Smooth muscle cell (in vitro differentiated cells): ENCODE measurements at regions not wholly inside any gene's neighbourhood (a gene's known extent, or its start where the extent isn't known, plus 50 kb on each side); places are given as distances from the start of the nearest gene placed in this dataset.

Experiments used
- DNase-seq: peaks from one replicate; lab custom pipeline; 2025; ENCODE audit not compliant: unreplicated experiment; lab: John Stamatoyannopoulos, UW
- H2AFZ ChIP-seq: fragments of 200-600 bp; sonication (generic); 2 replicates; pipeline ENCODE4 v1.6.0; 2016; ENCODE audit warnings: antibody characterized with exemption, low read depth, mild to moderate bottlenecking
- H3F3A ChIP-seq: fragments of 200-600 bp; sonication (generic); 2 replicates; pipeline ENCODE4 v1.6.0; 2017; ENCODE audit warnings: antibody characterized with exemption, low read depth
- H3K27ac ChIP-seq: fragments of 200-600 bp; sonication (generic); 2 replicates; pipeline ENCODE4 v1.5.1; 2016; ENCODE audit warnings: low read depth, mild to moderate bottlenecking
- H3K27me3 ChIP-seq: fragments of 200-600 bp; sonication (generic); 2 replicates; pipeline ENCODE4 v1.6.1; 2016; ENCODE audit warnings: low read depth, mild to moderate bottlenecking
- H3K36me3 ChIP-seq: fragments of 200-600 bp; sonication (generic); 2 replicates; pipeline ENCODE4 v1.5.1; 2016; ENCODE audit warnings: low read depth
- H3K4me1 ChIP-seq: fragments of 200-600 bp; sonication (generic); 2 replicates; pipeline ENCODE4 v1.5.1; 2016; ENCODE audit warnings: low read depth
- H3K4me2 ChIP-seq: fragments of 200-600 bp; sonication (generic); 2 replicates; pipeline ENCODE4 v1.6.0; 2016; ENCODE audit warnings: mild to moderate bottlenecking
- H3K4me3 ChIP-seq: fragments of 200-600 bp; sonication (generic); 2 replicates; pipeline ENCODE4 v1.5.1; 2016; ENCODE audit warnings: mild to moderate bottlenecking
- H3K79me2 ChIP-seq: fragments of 200-600 bp; sonication (generic); 2 replicates; pipeline ENCODE4 v1.6.0; 2016; ENCODE audit warnings: low read depth, mild to moderate bottlenecking
- H3K9ac ChIP-seq: fragments of 200-600 bp; sonication (generic); 2 replicates; pipeline ENCODE4 v1.6.0; 2016; ENCODE audit warnings: low read depth
- H3K9me3 ChIP-seq: fragments of 200-600 bp; sonication (generic); replicated peaks from 2 replicates; pipeline ENCODE4 v1.5.1; 2016; ENCODE audit warnings: low read depth
- H4K20me1 ChIP-seq: fragments of 200-600 bp; sonication (generic); 2 replicates; pipeline ENCODE4 v1.6.0; 2016; ENCODE audit warnings: low read depth
- WGBS: methylation state at CpG from one replicate; pipeline ENCODE4 v1.1.7; 2016; ENCODE audit warnings: low lambda C conversion rate; 5-methylcytosine and 5-hydroxymethylcytosine counted together
- TF ChIP-seq, protein P1 (sequence below): fragments of 200-600 bp; sonication (generic); IDR thresholded peaks from 2 replicates; pipeline ENCODE4 v1.5.1; 2017; ENCODE audit warnings: borderline replicate concordance, mild to moderate bottlenecking, antibody characterized with exemption; ENCODE audit not compliant: insufficient read depth, poor library complexity, severe bottlenecking

DNA sequence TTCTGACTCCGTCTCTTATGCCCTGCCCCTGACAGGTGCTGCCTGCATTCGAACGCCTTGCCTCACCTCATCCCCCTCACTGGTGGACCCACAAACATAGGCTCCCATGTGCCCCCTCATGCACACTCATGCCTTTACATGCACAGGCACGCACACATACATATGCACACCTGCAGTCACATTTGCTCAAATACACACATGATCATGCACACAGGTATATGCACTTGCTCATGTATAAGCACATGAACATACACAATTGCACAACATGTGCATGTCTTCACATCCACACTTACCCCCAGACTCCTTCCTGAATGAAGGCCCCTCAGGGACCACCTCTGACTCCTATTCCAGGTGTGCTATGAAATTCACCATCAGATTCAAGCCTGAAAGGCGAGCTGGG, 506.9 kb downstream of the PTPRU start:
- no peaks in the 10 kb centered on the region for H3K79me2 ChIP-seq
- TF ChIP-seq, protein P1, sequence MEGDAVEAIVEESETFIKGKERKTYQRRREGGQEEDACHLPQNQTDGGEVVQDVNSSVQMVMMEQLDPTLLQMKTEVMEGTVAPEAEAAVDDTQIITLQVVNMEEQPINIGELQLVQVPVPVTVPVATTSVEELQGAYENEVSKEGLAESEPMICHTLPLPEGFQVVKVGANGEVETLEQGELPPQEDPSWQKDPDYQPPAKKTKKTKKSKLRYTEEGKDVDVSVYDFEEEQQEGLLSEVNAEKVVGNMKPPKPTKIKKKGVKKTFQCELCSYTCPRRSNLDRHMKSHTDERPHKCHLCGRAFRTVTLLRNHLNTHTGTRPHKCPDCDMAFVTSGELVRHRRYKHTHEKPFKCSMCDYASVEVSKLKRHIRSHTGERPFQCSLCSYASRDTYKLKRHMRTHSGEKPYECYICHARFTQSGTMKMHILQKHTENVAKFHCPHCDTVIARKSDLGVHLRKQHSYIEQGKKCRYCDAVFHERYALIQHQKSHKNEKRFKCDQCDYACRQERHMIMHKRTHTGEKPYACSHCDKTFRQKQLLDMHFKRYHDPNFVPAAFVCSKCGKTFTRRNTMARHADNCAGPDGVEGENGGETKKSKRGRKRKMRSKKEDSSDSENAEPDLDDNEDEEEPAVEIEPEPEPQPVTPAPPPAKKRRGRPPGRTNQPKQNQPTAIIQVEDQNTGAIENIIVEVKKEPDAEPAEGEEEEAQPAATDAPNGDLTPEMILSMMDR = no peak

DNA sequence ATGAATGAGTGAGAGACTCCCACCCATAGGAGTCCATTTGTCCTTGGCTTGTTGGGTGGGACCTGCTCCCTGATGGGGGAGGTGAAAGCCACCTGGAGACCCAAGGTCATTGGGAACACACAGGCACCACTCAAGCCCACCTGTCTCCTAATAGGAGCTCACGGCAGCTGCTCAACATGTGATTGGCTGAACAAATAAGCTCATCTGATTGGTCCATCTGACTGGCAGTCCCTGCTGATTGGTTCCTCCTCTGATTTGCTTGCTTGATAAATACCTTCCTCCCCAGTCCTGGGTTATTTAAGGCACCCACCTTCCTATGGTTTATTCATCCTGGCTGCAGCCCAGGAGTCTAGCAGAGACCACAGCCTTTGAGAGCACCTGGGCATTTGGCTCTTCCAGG, 502.9 kb downstream of the PTPRU start:
- Histone ChIP-seq H3K4me2 (no peak overlapping the region), H3K9ac (no peak overlapping the region), H3K4me3 (no peak overlapping the region), H3F3A (no peaks in the 10 kb centered on the region), H3K27me3 (peaks cover 29% of the 10 kb centered on the region), H4K20me1 (no peaks in the 10 kb centered on the region), H3K9me3 (no peaks in the 10 kb centered on the region), H3K27ac (no peak overlapping the region), H3K36me3 (no peaks in the 10 kb centered on the region), H3K4me1 (no peaks in the 10 kb centered on the region), H2AFZ (no peak overlapping the region), H3K79me2 (no peaks in the 10 kb centered on the region)
- WGBS = 88% methylated on average over 1 of the region's 1 CpG
- no peak for DNase-seq
- TF ChIP-seq, protein P1 = no peak

More for the DNA sequence above, 506.9 kb downstream of the PTPRU start:
- H3K27me3 ChIP-seq = peaks cover 46% of the 10 kb centered on the region
- no peak overlapping the region for H3K4me2 ChIP-seq
- no peaks in the 10 kb centered on the region for H3F3A ChIP-seq
- no peak overlapping the region for H3K9ac ChIP-seq
- no peaks in the 10 kb centered on the region for H3K36me3 ChIP-seq
- WGBS = 89% methylated on average over 5 of the region's 5 CpGs
- no peak overlapping the region for H2AFZ ChIP-seq
- no peaks in the 10 kb centered on the region for H3K9me3 ChIP-seq
- DNase-seq = no peak
- no peak overlapping the region for H3K27ac ChIP-seq
- H4K20me1 ChIP-seq = no peaks in the 10 kb centered on the region
- no peak overlapping the region for H3K4me3 ChIP-seq
- H3K4me1 ChIP-seq = no peaks in the 10 kb centered on the region

DNA sequence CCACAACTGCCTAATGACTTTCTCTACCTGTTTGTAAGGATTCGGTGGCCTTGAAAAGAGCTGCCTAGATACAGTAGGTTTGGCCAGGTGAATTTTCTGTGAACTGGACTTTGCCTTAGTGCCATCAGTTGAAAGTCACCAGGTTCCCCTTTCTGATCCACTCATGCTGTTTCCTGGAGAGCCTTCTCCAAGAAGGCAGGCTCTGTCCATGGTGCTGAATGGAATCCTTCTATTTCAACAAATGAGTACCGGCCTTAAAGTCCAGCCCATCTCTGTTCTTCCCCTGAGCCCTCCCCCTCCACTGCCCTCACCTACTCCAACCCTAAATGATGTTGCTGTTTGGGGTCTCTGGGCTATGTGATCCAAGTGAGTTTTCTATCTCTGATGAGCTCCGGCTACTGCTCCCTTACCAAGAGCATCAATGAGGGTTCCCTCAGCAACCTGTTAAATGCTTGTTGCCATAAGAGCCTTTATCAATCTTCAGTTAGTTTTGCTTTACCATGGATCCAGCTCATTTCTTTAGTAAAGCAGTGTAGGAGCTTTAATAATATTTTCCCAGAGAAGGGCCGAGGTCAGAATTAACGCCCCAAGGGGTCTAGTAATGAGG, 500.4 kb downstream of the PTPRU start:
- TF ChIP-seq, protein P1 = no peak
- no peak overlapping the region for H3K4me3 ChIP-seq
- H3F3A ChIP-seq = no peaks in the 10 kb centered on the region
- no peaks in the 10 kb centered on the region for H3K79me2 ChIP-seq
- no peak overlapping the region for H3K27ac ChIP-seq
- H3K9me3 ChIP-seq = no peaks in the 10 kb centered on the region
- no peak overlapping the region for H2AFZ ChIP-seq
- 85% methylated on average over 5 of the region's 5 CpGs for WGBS
- no peak overlapping the region for H3K9ac ChIP-seq
- DNase-seq = peak; percentile 0
- H4K20me1 ChIP-seq = no peaks in the 10 kb centered on the region
- no peaks in the 10 kb centered on the region for H3K36me3 ChIP-seq
- H3K4me1 ChIP-seq = no peaks in the 10 kb centered on the region
- H3K27me3 ChIP-seq = peaks cover 17% of the 10 kb centered on the region
- no peak overlapping the region for H3K4me2 ChIP-seq

DNA sequence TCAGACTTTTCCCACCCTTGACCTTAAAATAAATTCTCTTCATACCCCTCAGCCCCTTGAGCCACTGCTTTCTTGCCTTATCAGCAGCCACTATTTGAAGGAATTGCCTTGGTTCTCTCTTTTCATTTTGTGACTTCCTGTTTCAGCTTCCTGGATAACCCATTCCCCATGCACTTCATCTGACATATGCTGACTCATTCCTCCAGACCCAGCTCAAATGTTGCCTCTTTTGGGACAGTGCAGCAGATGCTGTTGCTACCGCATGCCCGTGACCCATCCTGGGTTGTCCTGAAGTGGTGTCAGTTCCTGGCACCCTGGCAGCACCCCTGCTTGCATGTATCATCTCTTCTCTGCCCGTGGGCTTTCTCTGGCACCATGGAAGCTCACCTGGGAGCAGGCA, 496.1 kb downstream of the PTPRU start:
- Histone ChIP-seq H3K4me3 (no peak overlapping the region), H3F3A (no peaks in the 10 kb centered on the region), H3K36me3 (no peaks in the 10 kb centered on the region), H2AFZ (no peak overlapping the region), H3K27me3 (no peaks in the 10 kb centered on the region), H3K79me2 (no peaks in the 10 kb centered on the region), H3K9ac (no peak overlapping the region), H3K4me1 (no peaks in the 10 kb centered on the region), H4K20me1 (no peaks in the 10 kb centered on the region), H3K4me2 (no peak overlapping the region), H3K9me3 (no peaks in the 10 kb centered on the region), H3K27ac (no peak overlapping the region)
- WGBS = 81% methylated on average over 3 of the region's 3 CpGs
- no peak for DNase-seq
- TF ChIP-seq, protein P1 = no peak
